HG02885 (cell line): ENCODE measurements at regions not wholly inside any gene's neighbourhood (a gene's known extent, or its start where the extent isn't known, plus 50 kb on each side); places are given as distances from the start of the nearest gene placed in this dataset.

Experiments used
- ATAC-seq: cut with Tn5 transposase; IDR thresholded peaks from one replicate; pipeline ENCODE4 v1.9.1; 2021; ENCODE audit warnings: mild to moderate bottlenecking; ENCODE audit not compliant: unreplicated experiment, poor library complexity

DNA sequence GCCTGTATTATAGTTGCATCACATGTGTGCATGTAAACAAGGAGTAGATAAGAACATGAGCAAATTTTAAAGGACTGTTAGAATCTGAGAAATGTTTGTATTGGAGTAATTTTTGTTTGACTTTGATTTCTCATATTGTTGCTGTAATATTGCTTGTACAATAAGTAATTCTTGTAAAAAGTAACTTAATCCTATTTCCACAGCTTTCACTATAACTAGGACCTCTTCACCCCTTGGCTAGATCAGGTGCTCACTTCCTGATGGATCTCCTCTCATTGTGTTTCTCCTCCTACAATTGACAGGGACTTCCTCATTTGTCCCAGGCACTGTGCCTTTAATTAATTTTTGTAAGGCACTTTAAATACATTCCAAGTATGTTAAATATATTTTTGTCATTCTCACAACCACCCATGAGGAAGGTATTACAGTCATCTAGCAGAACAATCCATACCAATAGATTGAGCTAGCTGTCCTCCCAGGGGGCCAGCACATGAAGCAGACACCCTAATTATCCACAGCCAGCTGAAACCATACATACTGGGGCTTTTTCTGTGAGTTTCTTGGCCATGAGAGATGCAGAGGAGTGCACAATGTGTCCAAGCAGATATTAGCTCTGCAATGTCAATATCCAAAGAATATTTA, 359.5 kb upstream of the ACVR2A start:
- no peak for ATAC-seq

- no peak for ATAC-seq
Observed at GRCh38 chr2:147483911-147484310, 360.9 kb upstream of the ACVR2A start.

DNA sequence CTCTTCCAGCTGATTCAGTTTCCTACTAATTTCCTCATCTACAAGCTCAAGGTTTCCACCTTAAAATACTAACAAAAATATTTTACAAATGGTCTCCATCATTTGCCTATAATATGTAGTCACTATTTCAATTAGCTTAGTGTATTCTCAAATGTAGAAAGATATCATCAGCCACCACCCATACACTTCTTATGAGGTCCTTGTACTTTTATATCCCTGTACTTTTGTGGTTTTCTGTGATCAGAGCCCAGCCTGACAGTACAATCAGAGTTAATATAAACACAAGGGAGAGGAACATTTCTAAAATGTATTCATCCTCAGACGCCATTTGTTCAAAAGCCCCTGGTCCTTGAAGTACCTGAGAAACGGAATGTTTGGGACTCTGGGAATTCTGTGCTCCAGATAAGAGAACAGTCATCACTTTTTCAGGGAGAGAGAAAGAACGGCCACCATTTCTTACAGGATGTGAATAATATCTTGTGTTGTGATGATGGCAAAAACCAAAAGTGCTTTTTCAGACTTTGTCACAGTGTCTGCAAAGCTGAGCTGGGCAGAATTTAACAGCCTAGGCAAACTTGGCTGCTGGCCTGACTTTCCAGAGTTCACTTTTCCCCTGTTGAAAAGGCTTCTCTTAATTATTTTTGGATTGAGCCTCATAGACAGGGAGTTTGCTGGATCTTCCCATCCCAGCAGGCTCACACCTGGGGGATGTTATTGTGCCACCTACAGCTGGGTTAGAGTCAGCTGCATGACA, 361.7 kb upstream of the ACVR2A start:
- no peak for ATAC-seq

- ATAC-seq, result no peak
Observed at GRCh38 chr2:147482111-147482895, 362.5 kb upstream of the ACVR2A start.

GRCh38 chr2:147479358-147479757, 365.5 kb upstream of the ACVR2A start:
- no peak for ATAC-seq

DNA sequence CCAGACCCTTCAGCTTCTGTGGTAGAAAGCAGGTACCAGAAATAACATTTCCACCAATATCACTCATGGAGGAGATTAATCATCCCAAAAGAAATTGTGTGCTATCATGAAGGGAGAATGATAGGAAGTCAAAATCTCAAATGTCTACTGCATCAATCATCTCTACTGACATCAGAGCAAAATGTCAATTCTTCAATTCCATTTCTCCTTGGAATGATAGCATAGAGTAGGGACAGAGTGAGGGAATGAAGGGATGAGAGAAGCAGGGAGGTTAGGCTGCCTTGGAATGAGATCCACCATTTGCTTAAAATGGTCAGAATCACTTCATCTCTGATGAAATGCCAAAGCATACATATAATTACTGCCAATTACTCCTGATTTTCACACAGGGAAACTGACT, 371.8 kb upstream of the ACVR2A start:
- ATAC-seq, result no peak

GRCh38 chr2:147471126-147471525, 373.7 kb upstream of the ACVR2A start:
- no peak for ATAC-seq

DNA sequence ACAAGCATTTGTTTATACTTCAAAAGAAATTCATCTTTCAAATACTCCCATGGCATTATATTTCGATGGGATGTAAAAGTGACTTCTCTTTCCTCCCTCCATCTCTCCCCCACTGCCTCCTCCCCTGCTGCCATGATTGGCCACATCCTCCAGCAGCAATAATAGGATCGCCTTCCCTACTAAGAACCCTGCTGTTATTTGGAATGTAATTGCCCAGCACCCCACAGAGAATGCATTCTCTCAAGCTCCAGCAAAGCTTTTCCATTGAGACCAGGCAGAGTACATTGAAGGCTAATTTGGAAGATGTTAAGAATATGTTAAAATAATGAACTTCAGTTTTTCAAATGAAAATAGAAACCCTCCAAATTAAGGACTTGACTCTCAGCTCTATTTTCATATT, 375.4 kb upstream of the ACVR2A start:
- no peak for ATAC-seq

DNA sequence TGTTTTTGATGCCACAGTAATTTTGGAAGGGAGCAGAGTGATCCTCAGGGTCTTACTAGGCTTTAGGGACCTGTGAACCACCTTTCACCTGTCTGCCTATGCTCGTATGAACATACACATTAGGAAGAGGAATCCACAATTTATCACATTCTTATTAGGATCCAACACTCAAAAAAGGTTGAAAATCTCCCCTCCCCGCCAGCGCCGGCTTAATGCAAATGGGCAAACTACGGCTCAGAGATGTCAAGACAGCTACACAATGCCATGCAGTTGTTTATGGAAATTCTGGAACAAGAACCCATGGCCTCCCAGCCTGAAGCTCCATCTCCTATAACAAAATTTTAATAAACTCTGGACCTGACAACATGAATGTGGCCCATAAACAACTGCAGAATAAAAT, 375.9 kb upstream of the ACVR2A start:
- ATAC-seq, result no peak

DNA sequence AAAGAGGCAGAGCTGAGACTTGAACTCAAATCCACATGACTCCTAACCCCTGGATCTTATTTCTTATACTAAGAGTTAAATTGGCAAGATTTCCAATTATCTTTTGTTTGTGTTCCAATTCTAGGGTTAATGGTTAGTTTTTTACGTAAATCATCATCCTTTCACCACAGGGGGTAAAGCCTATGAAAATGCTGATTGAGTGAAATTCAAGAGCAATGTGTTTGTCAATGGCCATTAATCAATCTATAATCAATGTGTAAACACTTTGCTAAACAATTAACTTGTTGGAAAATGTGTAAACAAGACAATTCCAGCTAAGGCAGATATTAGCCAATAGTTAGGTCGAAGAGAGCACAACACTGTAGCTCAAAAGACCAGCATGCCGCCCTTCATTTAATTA, 376.5 kb upstream of the ACVR2A start:
- no peak for ATAC-seq

DNA sequence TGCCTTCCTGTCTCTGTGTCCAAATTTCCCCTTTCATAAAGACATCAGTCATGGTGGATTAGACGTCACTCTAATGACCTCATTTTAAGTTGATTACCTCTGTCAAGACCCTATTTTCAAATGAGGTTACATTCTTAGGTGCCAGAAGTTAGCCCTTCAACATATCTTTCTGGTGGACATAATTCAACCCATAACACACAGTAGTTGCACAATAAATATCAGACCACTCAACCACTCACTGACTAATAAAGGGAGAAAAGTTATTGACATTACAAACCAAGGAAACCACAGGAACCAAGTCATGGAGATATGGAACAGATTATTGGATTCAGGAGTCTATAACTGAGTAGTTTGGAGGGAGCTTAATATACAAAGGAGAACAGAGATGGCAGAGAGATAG, 377.4 kb upstream of the ACVR2A start:
- no peak for ATAC-seq

DNA sequence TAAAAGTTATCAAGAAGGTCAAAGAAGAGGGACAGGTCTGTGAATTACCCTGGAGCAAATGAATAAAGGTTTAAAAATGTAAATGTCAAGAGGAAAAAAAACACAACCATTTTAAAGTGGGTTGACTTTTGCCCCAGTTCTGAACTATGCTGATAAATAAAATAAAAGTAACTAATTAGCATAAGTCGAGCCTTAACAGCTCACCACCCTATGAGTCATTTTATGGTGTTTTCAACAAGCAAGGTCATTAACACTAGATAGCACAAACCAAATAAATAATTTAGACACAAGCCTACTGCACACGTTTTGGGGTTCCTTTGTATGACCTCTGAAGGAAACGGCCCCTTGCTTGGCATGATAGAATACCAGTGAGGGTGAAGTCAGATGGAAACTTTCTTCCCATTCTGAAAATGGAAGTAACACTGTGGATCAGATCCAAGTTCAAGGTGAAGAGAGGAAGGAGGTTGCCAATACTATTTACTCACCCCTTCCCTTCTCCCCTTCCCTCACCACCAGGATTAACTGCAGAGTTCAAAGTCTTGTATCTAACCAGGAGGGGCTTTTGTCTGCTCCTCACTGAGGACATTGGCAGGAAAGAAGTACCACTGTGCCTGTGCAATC, 380.0 kb upstream of the ACVR2A start:
- no peak for ATAC-seq

DNA sequence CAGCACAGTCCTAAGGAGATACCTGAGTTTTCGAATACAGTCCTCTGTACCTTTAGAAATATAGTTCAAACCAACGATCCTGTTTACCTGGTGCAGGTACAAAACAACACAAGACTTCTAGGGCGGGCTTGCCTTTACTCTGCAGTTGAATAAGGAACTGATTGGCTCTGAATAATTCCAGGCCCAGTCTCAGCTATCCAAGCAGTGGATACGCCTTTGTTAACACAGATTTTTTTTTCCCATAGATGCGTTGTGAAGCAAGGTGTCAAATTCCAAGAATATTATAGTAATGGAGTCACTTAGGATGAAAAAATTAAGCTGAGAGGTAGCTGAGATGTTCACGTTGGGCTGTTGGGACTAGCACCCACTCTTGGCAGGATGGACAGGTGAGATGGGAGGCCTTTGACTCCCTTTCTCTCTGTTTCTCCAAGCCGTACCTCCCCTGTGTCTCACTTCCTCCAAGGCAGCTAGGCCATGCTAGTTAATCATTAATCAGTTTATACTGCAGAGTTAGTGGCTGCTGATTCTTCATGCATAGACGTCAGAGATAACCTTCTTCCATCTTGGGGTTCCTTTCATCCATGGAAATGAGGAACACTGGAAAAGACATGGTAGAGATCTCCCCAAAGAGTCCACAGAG, 380.8 kb upstream of the ACVR2A start:
- ATAC-seq, result peak; percentile 77

- ATAC-seq, result no peak
Observed at GRCh38 chr2:147460155-147460554, 384.7 kb upstream of the ACVR2A start.

- ATAC-seq, result no peak
Observed at GRCh38 chr2:147456779-147457178, 388.1 kb upstream of the ACVR2A start.

GRCh38 chr2:147451902-147452515, 392.8 kb upstream of the ACVR2A start:
- ATAC-seq, result no peak

GRCh38 chr2:147450661-147451510, 393.9 kb upstream of the ACVR2A start:
- no peak for ATAC-seq

GRCh38 chr2:147449323-147449991, 395.4 kb upstream of the ACVR2A start:
- ATAC-seq, result no peak

- ATAC-seq, result no peak
Observed at GRCh38 chr2:147442816-147443215, 402.0 kb upstream of the ACVR2A start.
